GM10266 (cell line): ENCODE measurements at regions not wholly inside any gene's neighbourhood (a gene's known extent, or its start where the extent isn't known, plus 50 kb on each side); places are given as distances from the start of the nearest gene placed in this dataset.

Source experiments
- DNase-seq: peaks from one replicate; pipeline ENCODE4 v3.0.0; 2012; ENCODE audit errors: extremely low spot score
- TF ChIP-seq, protein P1 (sequence below): IDR thresholded peaks from 2 replicates; pipeline ENCODE4 v1.5.1; 2012; ENCODE audit warnings: mild to moderate bottlenecking, low read depth; ENCODE audit not compliant: control insufficient read depth, insufficient read depth; ENCODE audit errors: missing control alignments

DNA sequence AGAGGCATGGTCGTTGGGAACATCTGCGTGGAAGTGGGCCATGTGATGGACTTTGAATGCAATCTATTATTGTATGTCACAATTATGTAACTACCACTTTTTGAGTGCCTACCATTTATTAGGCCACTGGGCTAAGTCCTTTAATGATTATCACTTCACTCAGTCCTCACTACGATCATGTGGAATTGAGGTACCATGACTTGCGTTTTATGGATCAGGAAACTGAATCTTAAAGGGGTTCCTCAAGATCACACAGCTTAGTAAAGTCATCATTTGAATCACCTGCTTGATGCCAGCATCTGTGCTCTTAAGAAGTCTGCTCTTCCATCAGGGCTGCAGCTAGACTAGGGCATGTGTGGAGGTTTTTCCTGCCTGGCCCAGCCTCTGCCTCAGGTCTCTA, 136.7 kb downstream of the DAD1 start:
- TF ChIP-seq, protein P1, sequence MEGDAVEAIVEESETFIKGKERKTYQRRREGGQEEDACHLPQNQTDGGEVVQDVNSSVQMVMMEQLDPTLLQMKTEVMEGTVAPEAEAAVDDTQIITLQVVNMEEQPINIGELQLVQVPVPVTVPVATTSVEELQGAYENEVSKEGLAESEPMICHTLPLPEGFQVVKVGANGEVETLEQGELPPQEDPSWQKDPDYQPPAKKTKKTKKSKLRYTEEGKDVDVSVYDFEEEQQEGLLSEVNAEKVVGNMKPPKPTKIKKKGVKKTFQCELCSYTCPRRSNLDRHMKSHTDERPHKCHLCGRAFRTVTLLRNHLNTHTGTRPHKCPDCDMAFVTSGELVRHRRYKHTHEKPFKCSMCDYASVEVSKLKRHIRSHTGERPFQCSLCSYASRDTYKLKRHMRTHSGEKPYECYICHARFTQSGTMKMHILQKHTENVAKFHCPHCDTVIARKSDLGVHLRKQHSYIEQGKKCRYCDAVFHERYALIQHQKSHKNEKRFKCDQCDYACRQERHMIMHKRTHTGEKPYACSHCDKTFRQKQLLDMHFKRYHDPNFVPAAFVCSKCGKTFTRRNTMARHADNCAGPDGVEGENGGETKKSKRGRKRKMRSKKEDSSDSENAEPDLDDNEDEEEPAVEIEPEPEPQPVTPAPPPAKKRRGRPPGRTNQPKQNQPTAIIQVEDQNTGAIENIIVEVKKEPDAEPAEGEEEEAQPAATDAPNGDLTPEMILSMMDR, result no peak

GRCh38 chr14:22450266-22450665, 138.8 kb downstream of the DAD1 start:
- no peak for DNase-seq
- TF ChIP-seq, protein P1, result no peak

More for the DNA sequence above, 136.7 kb downstream of the DAD1 start:
- no peak for DNase-seq

DNA sequence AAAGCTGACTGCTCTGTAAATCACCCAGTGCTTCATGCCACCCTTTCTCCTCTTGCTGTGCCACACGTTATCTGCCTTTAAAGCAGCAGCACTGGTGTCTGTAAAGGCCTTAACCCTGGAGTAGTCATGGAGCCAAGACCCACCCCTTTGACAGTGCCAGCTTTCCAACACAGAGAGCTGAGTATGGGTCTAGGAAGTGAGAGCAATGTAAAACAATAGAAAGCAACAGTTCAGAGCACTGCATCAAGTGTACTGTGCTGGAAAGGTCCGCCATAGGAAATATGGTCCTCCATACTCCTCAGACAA, 139.5 kb downstream of the DAD1 start:
- DNase-seq, result no peak
- TF ChIP-seq, protein P1, result no peak

GRCh38 chr14:22448905-22449599, 140.0 kb downstream of the DAD1 start:
- TF ChIP-seq, protein P1, result no peak
- DNase-seq, result peak; percentile 23

- peak; percentile 25 for DNase-seq
These were observed 140.8 kb downstream of the DAD1 start for GRCh38 chr14:22448035-22448904.

DNA sequence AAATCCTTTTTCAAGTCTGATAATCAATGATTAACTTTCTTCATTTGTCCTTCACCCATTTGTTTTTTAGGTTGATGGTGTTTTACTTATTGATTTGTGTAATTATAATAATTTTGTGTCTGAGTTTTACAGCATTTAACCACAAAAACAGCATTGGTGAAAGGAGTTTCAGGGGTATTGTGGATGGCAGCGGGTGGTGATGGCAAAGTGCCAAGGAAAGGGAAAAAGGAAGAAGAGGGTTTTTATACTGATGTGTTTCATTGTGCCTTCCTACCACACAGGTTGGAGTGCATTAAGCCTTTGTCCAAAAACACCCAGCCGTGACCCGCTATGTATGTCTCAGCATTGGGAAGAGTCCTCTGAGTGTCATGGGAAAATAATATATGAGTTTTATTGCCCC, 150.3 kb downstream of the DAD1 start:
- TF ChIP-seq, protein P1, result no peak
- no peak for DNase-seq

More at GRCh38 chr14:22448035-22448904, 140.8 kb downstream of the DAD1 start:
- TF ChIP-seq, protein P1, result no peak
